HepG2 (cell line): ENCODE measurements at regions not wholly inside any gene's neighbourhood (a gene's known extent, or its start where the extent isn't known, plus 50 kb on each side); places are given as distances from the start of the nearest gene placed in this dataset.

Source experiments
- ARNT ChIP-seq: fragments of 450-650 bp; IDR thresholded peaks from 2 replicates; pipeline ENCODE4 v1.6.1; 2017
- BCL6 ChIP-seq: IDR thresholded peaks from 2 replicates; pipeline ENCODE4 v1.6.1; 2016; ENCODE audit warnings: missing genetic modification reagents, missing compliant biosample characterization
- CTCF ChIP-seq: sonication (generic); formaldehyde crosslinking; IDR thresholded peaks from 2 replicates; pipeline ENCODE4 v1.5.0; 2020; ENCODE audit warnings: mild to moderate bottlenecking, missing genetic modification reagents, moderate library complexity
- ETS1 ChIP-seq: sonication (generic); formaldehyde crosslinking; IDR thresholded peaks from 2 replicates; pipeline ENCODE4 v1.4.0; 2020; ENCODE audit warnings: missing genetic modification reagents
- GTF2F1 ChIP-seq: fragments of 150-350 bp; IDR thresholded peaks from 2 replicates; pipeline ENCODE4 v1.6.1; 2014; ENCODE audit warnings: low read length
- IRF1 ChIP-seq: sonication (generic); formaldehyde crosslinking; IDR thresholded peaks from 2 replicates; pipeline ENCODE4 v1.4.0; 2020; ENCODE audit warnings: low read depth, mild to moderate bottlenecking, missing genetic modification reagents
- NFYB ChIP-seq: sonication (generic); formaldehyde crosslinking; IDR thresholded peaks from 2 replicates; pipeline ENCODE4 v1.4.0; 2020; ENCODE audit warnings: missing genetic modification reagents
- POLR2G ChIP-seq: fragments of 200-400 bp; formaldehyde crosslinking; IDR thresholded peaks from 2 replicates; pipeline ENCODE4 v1.6.1; 2018; ENCODE audit warnings: mild to moderate bottlenecking, low read depth, low read length, moderate library complexity
- PRDM4 ChIP-seq: sonication (generic); formaldehyde crosslinking; IDR thresholded peaks from 2 replicates; pipeline ENCODE4 v1.9.0; 2021; ENCODE audit warnings: missing genetic modification reagents, borderline replicate concordance
- SMAD3 ChIP-seq: sonication (generic); formaldehyde crosslinking; IDR thresholded peaks from 2 replicates; pipeline ENCODE4 v1.4.0; 2020; ENCODE audit warnings: missing genetic modification reagents
- TAF1 ChIP-seq: sonication (generic); formaldehyde crosslinking; IDR thresholded peaks from 2 replicates; pipeline ENCODE4 v1.4.0; 2020; ENCODE audit warnings: missing genetic modification reagents
- ZBTB33 ChIP-seq: sonication (generic); formaldehyde crosslinking; IDR thresholded peaks from 2 replicates; pipeline ENCODE4 v1.4.0; 2020; ENCODE audit warnings: missing genetic modification reagents
- ZNF232 ChIP-seq: sonication (generic); formaldehyde crosslinking; IDR thresholded peaks from 2 replicates; pipeline ENCODE4 v1.4.0; 2020; ENCODE audit warnings: missing genetic modification reagents, borderline replicate concordance

GRCh38 chr18:42683094-42683493 is 432.4 kb downstream of the RIT2 start:
- no peak for TF ChIP-seq ETS1 (CRISPR knock-in tag)
- TF ChIP-seq SMAD3, result no peak
- TF ChIP-seq TAF1 (CRISPR knock-in tag), result no peak
- TF ChIP-seq CTCF (CRISPR knock-in tag), result no peak
- TF ChIP-seq IRF1 (CRISPR knock-in tag), result no peak
- no peak for TF ChIP-seq ARNT
- no peak for TF ChIP-seq ZBTB33
- TF ChIP-seq ZNF232 (CRISPR knock-in tag), result no peak
- no peak for TF ChIP-seq GTF2F1
- TF ChIP-seq POLR2G, result no peak
- no peak for TF ChIP-seq BCL6 (CRISPR knock-in tag)
- TF ChIP-seq PRDM4 (CRISPR knock-in tag), result no peak
- no peak for TF ChIP-seq NFYB (CRISPR knock-in tag)
